ENCODE measurements at regions not wholly inside any gene's neighbourhood (a gene's known extent, or its start where the extent isn't known, plus 50 kb on each side); places are given as distances from the start of the nearest gene placed in this dataset.

GRCh38 chr14:101707068-101707842, 54.3 kb upstream of the PPP2R5C start:
- H3K27me3 ChIP-seq (ENCODE audit: control insufficient read depth, insufficient read depth, low read length): no peaks in the 10 kb centered on the region
- CTCF ChIA-PET: interaction anchor here (0.8 kb wide), 1 partner anchor 63 kb away, joined by 3 read pairs; no protein-coding TSS in a partner anchor
- no TSS peak for BruUV-seq (replicated peaks)
- H3K27ac ChIP-seq (ENCODE audit: low read length): no peak overlapping the region
- peak; percentile 43 for DNase-seq (ENCODE audit: low read depth, low spot score)
- POLR2A ChIA-PET: interaction anchor here (1.2 kb wide), 1 partner anchor 12 kb away, joined by 3 read pairs; no protein-coding TSS in a partner anchor
- TF ChIP-seq TCF7L2 (IDR thresholded peaks at IDR 0.05; ENCODE audit: low read depth, low read length) (no peak), CTCF (IDR thresholded peaks at IDR 0.05) (peak; percentile 78), POLR2AphosphoS5 (IDR thresholded peaks at IDR 0.05; ENCODE audit: low read depth, low read length) (no peak), REST (IDR thresholded peaks at IDR 0.05; ENCODE audit: insufficient read depth in 1 of 2, low read depth in 2 of 2, low read length in 1 of 2) (no peak), SIN3A (IDR thresholded peaks at IDR 0.05; ENCODE audit: borderline replicate concordance, insufficient read depth, low read depth, low read length) (no peak)
- no peaks in the 10 kb centered on the region for H3K36me3 ChIP-seq (ENCODE audit: control insufficient read depth, insufficient read depth, low read length)
- no peak overlapping the region for H3K4me3 ChIP-seq (ENCODE audit: low read depth in 2 of 2, low read length in 2 of 2)
- H3K4me1 ChIP-seq (ENCODE audit: control insufficient read depth, insufficient read depth, low read length): no peaks in the 10 kb centered on the region
- intact Hi-C loops (cut with micrococcal nuclease; ENCODE audit: unreplicated experiment) (loop anchor here (10.0 kb wide), 1 partner anchor 238 kb away; no protein-coding TSS in a partner anchor), in situ Hi-C loops (cut with HindIII; ENCODE audit: low pct_unique_long_range_greater_than_20kb, low sequenced_read_pairs) (no loop called here)
- peak; percentile 68 for ATAC-seq
- no peaks in the 10 kb centered on the region for H3K9me3 ChIP-seq (ENCODE audit: control insufficient read depth, insufficient read depth, low read depth, low read length)

GRCh38 chr14:101707863-101708620, 53.5 kb upstream of the PPP2R5C start:
- ATAC-seq (no peak), DNase-seq (ENCODE audit: low read depth, low spot score) (no peak)
- Histone ChIP-seq H3K36me3 (ENCODE audit: control insufficient read depth, insufficient read depth, low read length) (no peaks in the 10 kb centered on the region), H3K4me3 (ENCODE audit: low read depth in 2 of 2, low read length in 2 of 2) (no peak overlapping the region), H3K27me3 (ENCODE audit: control insufficient read depth, insufficient read depth, low read length) (no peaks in the 10 kb centered on the region), H3K9me3 (ENCODE audit: control insufficient read depth, insufficient read depth, low read depth, low read length) (no peaks in the 10 kb centered on the region), H3K4me1 (ENCODE audit: control insufficient read depth, insufficient read depth, low read length) (no peaks in the 10 kb centered on the region), H3K27ac (ENCODE audit: low read length) (no peak overlapping the region)
- TF ChIP-seq POLR2AphosphoS5 (IDR thresholded peaks at IDR 0.05; ENCODE audit: low read depth, low read length) (no peak), SIN3A (IDR thresholded peaks at IDR 0.05; ENCODE audit: borderline replicate concordance, insufficient read depth, low read depth, low read length) (no peak), CTCF (IDR thresholded peaks at IDR 0.05) (no peak), TCF7L2 (IDR thresholded peaks at IDR 0.05; ENCODE audit: low read depth, low read length) (no peak), REST (IDR thresholded peaks at IDR 0.05; ENCODE audit: insufficient read depth in 1 of 2, low read depth in 2 of 2, low read length in 1 of 2) (no peak)
- intact Hi-C loops (cut with micrococcal nuclease; ENCODE audit: unreplicated experiment) (loop anchor here (10.0 kb wide), 1 partner anchor 237 kb away; no protein-coding TSS in a partner anchor), in situ Hi-C loops (cut with HindIII; ENCODE audit: low pct_unique_long_range_greater_than_20kb, low sequenced_read_pairs) (no loop called here)
- BruUV-seq (replicated peaks): no TSS peak
- ChIA-PET CTCF (interaction anchor here (0.6 kb wide), 1 partner anchor 246 kb away, joined by 3 read pairs; no protein-coding TSS in a partner anchor), POLR2A (interaction anchor here (1.2 kb wide), 1 partner anchor 11 kb away, joined by 3 read pairs; no protein-coding TSS in a partner anchor)
